ENCODE measurements at regions not wholly inside any gene's neighbourhood (a gene's known extent, or its start where the extent isn't known, plus 50 kb on each side); places are given as distances from the start of the nearest gene placed in this dataset.

DNA sequence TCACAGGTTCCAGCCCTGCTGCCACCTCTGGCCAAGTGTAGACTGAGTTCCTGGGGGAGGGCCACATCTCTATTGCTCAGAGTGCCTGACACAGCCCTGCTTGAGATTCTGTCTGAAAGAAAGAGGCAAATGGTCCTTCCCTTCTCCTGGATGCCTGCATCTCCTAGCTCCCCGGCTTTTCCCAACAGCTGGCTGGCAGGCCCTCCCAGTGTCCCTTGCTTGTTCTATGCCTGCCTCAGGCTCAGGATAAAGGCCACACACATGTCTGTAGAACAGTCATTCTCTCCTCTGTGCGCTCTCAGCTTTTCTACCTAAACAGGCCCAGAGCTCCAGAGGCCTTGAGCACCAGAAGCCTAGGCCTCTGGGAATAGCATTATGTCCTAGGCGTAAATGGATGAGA is 343.4 kb upstream of the USP24 start:
- Histone ChIP-seq H3K56ac (replicated peaks; ENCODE audit: insufficient read length, low read depth, low read length) (no peak overlapping the region), H3K23ac (ENCODE audit: insufficient read length) (no peak overlapping the region), H3K4me1 (replicated peaks in 1 of 4; ENCODE audit: control insufficient read depth in 3 of 4, insufficient read depth in 4 of 4, low read length in 3 of 4) (no peaks in the 10 kb centered on the region), H2BK15ac (ENCODE audit: low read length) (no peak overlapping the region), H3K27ac (ENCODE audit: low read depth, low read length) (no peak overlapping the region), H2BK5ac (ENCODE audit: low read depth, low read length) (no peak overlapping the region), H3K36me3 (ENCODE audit: control insufficient read depth in 2 of 4, insufficient read depth in 4 of 4, low read length in 3 of 4) (no peaks in the 10 kb centered on the region), H3K9me3 (ENCODE audit: insufficient read depth in 2 of 2, low read depth in 1 of 2, low read length in 1 of 2) (no peaks in the 10 kb centered on the region), H4K20me1 (replicated peaks in 1 of 2; ENCODE audit: control insufficient read depth in 1 of 2, insufficient read depth in 2 of 2, low read length in 2 of 2) (no peaks in the 10 kb centered on the region), H3K27me3 (replicated peaks in 1 of 4; ENCODE audit: control insufficient read depth in 3 of 4, extremely low read depth in 1 of 4, insufficient read depth in 3 of 4, low read length in 3 of 4) (no peaks in the 10 kb centered on the region; a peak in 1 of 7 replicates), H3K4me3 (ENCODE audit: extremely low read depth in 1 of 4, insufficient read depth in 2 of 4, low read depth in 3 of 4, low read length in 4 of 4) (no peak overlapping the region), H3K4ac (replicated peaks; ENCODE audit: insufficient read length, low read depth, low read length) (no peak overlapping the region), H2BK20ac (ENCODE audit: low read length) (no peak overlapping the region), H3K79me1 (ENCODE audit: low read depth, low read length) (no peaks in the 10 kb centered on the region), H3K9ac (replicated peaks in 1 of 4; ENCODE audit: extremely low read depth in 1 of 4, low read depth in 3 of 4, low read length in 3 of 4) (no peak overlapping the region), H3K79me2 (ENCODE audit: control insufficient read depth in 1 of 2, insufficient read depth in 2 of 2, low read length in 2 of 2) (no peaks in the 10 kb centered on the region), H4K8ac (ENCODE audit: extremely low read depth, insufficient read depth, low read length) (no peak overlapping the region), H2AFZ (ENCODE audit: low read length) (no peak overlapping the region), H3K18ac (ENCODE audit: extremely low read depth, low read length) (no peak overlapping the region), H3K23me2 (ENCODE audit: low read depth, low read length) (no peaks in the 10 kb centered on the region), H2AK5ac (ENCODE audit: low read depth, low read length) (no peak overlapping the region), H3K4me2 (ENCODE audit: insufficient read depth in 1 of 2, low read depth in 2 of 2, low read length in 2 of 2) (no peak overlapping the region), H4K91ac (replicated peaks; ENCODE audit: insufficient read length, low read length) (no peak overlapping the region), H3K14ac (ENCODE audit: insufficient read length) (no peak overlapping the region), H2BK120ac (replicated peaks; ENCODE audit: low read depth, low read length) (no peak overlapping the region), H2BK12ac (ENCODE audit: low read depth, low read length) (no peak overlapping the region), H4K5ac (ENCODE audit: insufficient read length, low read depth, low read length) (no peak overlapping the region)
- no peak for FAIRE-seq
- no peak for DNase-seq (ENCODE audit: low read depth in 1 of 2, low spot score in 2 of 2)
- CTCF ChIA-PET (ENCODE audit: partially characterized antibody), result interaction anchor here (0.5 to 1.4 kb wide), 2 partner anchors 143 to 430 kb away, joined by 4 to 5 read pairs; no protein-coding TSS in a partner anchor
- WGBS, 2 experiments (ENCODE audit: extremely low coverage in 1 of 2, insufficient coverage in 1 of 2, insufficient read length in 1 of 2, insufficient replicate concordance in 2 of 2, low coverage in 1 of 2, low lambda C conversion rate in 2 of 2, missing lambda C conversion rate in 1 of 2), result 81% methylated on average over 3 of the region's 3 CpGs; no CpG with 5 or more reads in 1 of the 2 experiments
- POLR2A ChIA-PET (ENCODE audit: partially characterized antibody), result no interaction called here
- TF ChIP-seq HDAC6 (IDR thresholded peaks at IDR 0.05; ENCODE audit: low read depth, low read length) (no peak), MAFK (IDR thresholded peaks at IDR 0.05; ENCODE audit: low read depth, low read length) (no peak), CHD1 (IDR thresholded peaks at IDR 0.05; ENCODE audit: low read depth, low read length) (no peak), RNF2 (IDR thresholded peaks at IDR 0.05; ENCODE audit: borderline replicate concordance, low read depth, low read length, missing control alignments, poor library complexity, severe bottlenecking) (no peak), SP2 (IDR thresholded peaks at IDR 0.05; ENCODE audit: low read length) (no peak)
- TF ChIP-seq, protein P1, sequence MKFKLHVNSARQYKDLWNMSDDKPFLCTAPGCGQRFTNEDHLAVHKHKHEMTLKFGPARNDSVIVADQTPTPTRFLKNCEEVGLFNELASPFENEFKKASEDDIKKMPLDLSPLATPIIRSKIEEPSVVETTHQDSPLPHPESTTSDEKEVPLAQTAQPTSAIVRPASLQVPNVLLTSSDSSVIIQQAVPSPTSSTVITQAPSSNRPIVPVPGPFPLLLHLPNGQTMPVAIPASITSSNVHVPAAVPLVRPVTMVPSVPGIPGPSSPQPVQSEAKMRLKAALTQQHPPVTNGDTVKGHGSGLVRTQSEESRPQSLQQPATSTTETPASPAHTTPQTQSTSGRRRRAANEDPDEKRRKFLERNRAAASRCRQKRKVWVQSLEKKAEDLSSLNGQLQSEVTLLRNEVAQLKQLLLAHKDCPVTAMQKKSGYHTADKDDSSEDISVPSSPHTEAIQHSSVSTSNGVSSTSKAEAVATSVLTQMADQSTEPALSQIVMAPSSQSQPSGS (IDR thresholded peaks at IDR 0.05; ENCODE audit: low read length), result no peak
